HG03175 (cell line): ENCODE measurements at regions not wholly inside any gene's neighbourhood (a gene's known extent, or its start where the extent isn't known, plus 50 kb on each side); places are given as distances from the start of the nearest gene placed in this dataset.
"Not testable (repeated sequence)": the region's sequence is repeated elsewhere in the genome, so short reads cannot be mapped to it uniquely, and the experiment has no call there.

Experiments
- ATAC-seq: cut with Tn5 transposase; IDR thresholded peaks from one replicate; pipeline ENCODE4 v1.9.1; 2021; ENCODE audit warnings: mild to moderate bottlenecking, moderate library complexity; ENCODE audit not compliant: unreplicated experiment

- no peak for ATAC-seq
These were observed 60.4 kb upstream of the DMRTB1 start for GRCh38 chr1:53398576-53399365.

DNA sequence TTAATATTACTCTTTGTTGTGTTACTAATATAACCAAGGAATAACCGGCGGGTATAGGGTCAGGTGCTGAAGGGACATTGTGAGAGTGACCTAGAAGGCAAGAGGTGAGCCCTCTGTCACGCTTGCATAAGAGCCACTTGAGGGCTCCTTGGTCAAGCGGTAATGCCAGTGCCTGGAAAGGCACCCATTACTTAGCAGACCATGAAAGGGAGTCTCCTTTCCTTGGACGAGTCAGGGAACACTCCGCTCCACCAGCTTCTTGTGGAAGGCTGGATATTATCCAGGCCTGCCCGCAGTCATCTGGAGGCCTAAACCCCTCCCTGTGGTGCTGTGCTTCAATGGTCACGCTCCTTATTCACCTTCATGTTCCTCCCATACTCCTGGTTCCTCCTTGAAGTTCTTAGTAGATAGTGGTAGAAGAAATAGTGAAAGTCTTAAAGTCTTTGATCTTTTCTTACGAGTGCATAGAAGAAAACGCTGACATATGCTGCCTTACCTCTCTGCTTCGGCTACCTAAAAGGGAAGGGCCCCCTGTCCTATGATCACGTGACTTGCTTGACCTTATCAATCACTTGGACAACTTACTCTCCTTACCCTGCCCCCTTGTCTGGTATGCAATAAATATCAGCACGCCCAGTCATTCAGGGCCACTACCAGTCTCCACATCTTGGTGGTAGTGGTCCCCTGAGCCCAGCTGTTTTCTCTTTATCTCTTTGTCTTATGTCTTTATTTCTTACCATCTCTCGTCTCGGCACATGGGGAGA is 59.6 kb upstream of the DMRTB1 start:
- ATAC-seq, result not testable (repeated sequence)

DNA sequence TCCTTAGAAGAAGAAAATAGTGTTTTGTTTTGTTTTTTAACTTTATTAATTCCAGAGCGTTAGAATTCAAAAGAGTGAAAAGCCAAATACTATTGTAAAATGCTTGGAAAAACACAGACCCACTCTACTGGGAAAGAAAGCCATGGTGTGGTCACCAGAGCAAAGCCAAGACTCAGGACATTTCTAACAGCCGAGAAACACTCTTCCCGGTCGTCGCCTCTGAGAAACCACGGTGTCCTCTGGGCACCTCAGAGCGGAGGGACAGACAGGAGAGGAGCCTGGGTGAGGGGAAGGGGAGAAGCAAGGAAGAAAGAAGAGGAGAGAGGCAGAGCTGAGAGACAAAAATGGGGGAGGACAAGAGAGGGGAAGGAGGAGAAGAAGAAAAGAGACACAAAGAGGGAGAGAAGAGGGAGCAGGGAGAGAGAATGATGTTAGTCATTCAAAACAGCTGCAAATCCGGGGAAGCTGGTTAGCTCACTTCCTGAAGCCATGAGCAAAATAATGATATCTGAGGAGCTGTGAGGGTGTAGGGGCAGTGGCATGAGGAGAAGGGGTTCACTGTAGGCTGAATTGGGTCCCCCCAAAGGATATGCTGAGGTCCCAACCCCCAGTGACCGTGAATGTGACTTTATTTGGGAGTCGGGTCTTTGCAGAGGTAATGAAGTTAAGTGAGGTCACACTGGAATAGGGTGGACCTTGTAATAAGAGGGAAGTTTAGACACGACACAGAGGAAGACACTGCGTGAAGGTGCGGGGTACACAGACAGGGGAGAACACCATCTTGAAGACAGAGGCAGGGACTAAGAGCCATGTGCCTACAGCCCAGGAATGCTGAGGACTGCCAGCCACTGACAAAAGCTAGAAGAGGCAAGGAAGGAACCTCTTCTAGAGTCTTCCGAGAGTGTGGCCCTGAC is 58.2 kb upstream of the DMRTB1 start:
- ATAC-seq, result no peak

- no peak for ATAC-seq
These were observed 57.1 kb upstream of the DMRTB1 start for GRCh38 chr1:53401813-53402745.

DNA sequence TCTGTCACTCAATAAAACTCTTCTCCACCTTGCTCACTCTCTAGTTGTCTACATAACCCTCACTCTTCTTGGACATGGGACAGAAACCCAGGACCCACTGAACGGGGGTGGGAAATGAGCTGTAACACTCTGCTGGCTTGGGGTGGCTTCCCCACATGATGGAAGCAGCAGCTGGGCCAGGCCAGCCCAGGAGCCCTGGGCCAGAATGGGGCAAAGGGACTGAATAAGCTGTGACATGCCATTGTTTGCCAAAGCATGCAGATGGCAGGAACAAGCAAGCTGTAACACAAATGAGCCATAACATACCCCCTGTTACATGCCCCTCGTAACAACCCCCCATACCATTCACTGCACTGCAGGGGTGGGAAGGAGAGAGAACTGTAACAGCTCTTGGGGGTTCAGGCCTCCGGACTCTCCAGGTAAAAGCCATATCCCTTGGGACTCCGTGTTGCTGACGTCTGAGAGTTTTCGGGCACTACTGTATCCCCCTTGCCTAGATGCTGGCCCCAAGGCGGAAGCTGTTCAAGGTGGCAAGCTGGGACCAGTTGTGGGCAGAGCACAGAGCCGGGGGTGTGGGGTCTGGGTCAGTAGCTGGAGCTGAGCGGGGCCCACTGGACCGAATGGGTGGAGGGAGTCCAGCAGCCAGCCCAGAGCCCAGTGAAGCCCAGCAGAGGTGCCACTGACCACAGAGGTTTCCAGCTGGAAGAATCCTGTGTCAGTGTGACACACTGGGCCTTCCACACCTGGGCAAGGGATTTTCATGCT is 56.1 kb upstream of the DMRTB1 start:
- ATAC-seq, result no peak

DNA sequence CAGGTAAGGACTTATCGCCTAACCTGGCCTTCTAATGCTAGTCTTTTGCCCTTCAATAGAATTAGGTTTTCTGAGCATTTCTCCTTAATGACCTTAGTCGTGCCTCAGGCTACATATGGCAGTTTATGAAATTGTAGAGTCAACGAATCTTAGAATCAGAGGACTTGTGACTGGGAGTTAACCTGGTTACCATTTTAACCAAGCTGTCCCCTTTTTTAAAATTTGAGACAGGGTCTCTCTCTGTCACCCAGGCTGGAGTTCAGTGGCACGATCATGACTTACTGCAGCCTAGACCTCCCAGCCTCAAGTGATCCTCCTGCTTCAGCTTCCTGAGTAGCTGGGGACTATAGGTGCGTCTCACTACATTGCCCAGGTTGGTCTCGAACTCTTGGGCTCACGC is 53.5 kb upstream of the DMRTB1 start:
- ATAC-seq, result no peak

DNA sequence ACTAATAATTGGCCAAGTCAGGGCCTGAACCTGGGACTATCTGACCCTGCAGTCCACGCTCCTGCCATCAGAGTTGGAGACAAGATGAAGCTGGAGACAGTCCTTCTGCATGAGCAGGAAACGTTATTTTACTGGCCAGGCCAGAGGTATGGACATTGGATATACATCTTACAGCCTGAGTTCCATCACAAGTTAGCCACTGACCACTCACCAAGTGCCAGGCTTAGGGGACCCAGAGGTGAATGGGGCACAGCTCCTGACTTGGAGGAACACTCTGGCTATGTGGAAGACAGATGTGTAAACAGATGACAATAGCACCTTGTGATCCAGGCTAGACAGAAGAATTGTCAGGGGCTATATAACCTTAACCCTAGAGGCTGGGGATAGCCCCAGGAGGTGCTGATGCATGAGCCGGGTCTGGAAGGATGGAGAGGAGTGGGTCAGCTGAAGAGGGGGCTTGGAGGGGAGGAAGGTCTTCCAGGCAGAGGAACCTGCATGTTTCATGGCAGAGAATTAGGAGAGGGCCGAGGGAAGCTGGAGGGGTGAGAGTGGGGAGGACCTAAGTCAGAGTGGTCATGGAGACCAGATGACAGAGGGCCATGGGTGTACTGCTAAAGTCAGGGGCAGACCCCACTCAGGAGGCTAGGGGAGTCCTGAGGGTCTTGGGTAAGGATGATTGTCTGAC is 52.5 kb upstream of the DMRTB1 start:
- no peak for ATAC-seq

- ATAC-seq, result no peak
These were observed 51.0 kb upstream of the DMRTB1 start for GRCh38 chr1:53408013-53408754.

- no peak for ATAC-seq
These were observed 50.5 kb upstream of the DMRTB1 start for GRCh38 chr1:53408755-53409129.

DNA sequence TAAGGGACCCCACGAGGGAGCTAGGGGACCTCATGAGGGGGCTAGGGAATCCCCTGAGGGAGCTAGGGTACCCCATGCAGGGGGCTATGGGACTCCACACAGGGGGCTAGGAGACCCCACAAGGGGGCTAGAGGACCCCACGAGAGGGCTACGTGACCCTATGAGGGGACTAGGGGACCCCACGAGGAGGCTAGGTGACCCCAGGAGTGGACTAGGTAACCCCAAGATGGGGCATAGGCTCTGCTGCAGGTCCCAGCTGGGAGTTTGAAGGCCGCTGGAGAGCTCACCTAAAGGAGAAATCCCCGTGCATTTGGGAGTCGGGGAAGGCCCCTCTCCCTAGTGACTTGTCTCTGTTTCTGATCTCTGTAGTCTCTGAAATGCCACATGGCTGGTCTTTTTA is 50.0 kb upstream of the DMRTB1 start:
- no peak for ATAC-seq
